GM18505 (cell line): ENCODE measurements at regions not wholly inside any gene's neighbourhood (a gene's known extent, or its start where the extent isn't known, plus 50 kb on each side); places are given as distances from the start of the nearest gene placed in this dataset.

Source experiments
- ATAC-seq: cut with Tn5 transposase; IDR thresholded peaks from one replicate; pipeline ENCODE4 v1.9.1; 2021; ENCODE audit not compliant: unreplicated experiment
- POLR2A ChIP-seq: IDR thresholded peaks from 4 replicates; pipeline ENCODE4 v1.6.1; 2011; ENCODE audit warnings: borderline replicate concordance; ENCODE audit not compliant: insufficient read depth, insufficient read length; ENCODE audit errors: extremely low read depth

DNA sequence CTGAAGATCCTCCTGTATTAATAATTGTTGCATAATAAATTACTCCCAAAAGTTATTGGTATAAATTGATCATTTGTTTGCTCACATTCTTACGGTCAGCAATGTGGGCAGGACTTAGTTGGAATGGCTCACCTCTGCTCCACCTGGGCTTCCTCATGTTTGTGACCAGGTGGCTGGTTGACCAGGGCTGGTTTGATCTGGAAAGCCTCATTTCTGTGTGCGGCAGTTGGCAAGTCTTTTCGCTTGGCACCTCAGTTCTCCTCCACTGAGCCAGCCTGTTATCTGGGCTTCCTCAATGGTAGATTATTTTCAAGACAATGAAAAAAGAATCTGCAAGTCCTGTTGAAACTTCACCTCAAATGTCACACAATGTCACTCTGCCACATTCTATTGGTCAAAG is 301.1 kb downstream of the TBL1XR1 start:
- ATAC-seq, result no peak
- no peak for TF ChIP-seq POLR2A

DNA sequence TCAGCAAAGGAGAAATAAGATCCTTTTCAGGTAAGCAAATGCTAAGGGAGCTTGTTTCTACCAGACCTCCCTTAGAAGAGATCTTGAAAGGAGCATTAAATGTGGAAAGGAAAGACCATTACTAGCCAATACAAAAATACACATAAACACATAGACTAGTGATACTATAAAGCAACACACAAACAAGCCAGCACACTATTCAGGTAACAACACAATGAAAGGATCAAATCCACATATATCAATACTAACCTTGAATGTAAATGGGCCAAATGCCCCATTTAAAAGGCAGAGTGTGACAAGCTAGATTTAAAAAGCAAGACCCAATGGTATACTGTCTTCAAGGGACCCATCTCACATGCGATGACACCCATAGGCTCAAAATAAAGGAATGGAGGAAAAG is 317.6 kb downstream of the TBL1XR1 start:
- TF ChIP-seq POLR2A, result no peak
- ATAC-seq, result no peak

GRCh38 chr3:176873261-176873660 is 324.0 kb downstream of the TBL1XR1 start:
- TF ChIP-seq POLR2A, result no peak
- no peak for ATAC-seq

DNA sequence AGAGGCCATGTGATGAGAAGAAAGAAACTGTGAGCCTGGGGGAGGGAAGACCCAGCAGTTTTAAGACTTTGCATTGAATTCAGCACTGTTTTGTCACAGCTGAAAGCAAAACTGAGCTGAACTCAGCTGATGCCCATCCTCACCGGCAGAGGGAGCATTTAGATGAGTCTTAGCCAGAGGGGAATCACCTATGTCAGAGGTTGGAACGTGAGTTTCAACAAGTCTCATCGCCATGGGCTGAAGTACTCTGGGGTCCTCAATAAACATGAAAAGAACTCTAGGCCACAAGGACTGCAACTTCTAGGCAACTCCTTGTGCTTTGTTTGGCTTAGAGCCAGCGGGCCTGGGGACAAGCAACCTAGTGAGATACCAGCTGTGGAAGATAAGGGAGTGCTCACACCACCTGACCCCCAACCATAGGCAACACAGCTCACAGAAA is 324.5 kb downstream of the TBL1XR1 start:
- ATAC-seq, result peak; percentile 98
- TF ChIP-seq POLR2A, result no peak

GRCh38 chr3:176870451-176870850 is 326.8 kb downstream of the TBL1XR1 start:
- no peak for TF ChIP-seq POLR2A
- no peak for ATAC-seq

DNA sequence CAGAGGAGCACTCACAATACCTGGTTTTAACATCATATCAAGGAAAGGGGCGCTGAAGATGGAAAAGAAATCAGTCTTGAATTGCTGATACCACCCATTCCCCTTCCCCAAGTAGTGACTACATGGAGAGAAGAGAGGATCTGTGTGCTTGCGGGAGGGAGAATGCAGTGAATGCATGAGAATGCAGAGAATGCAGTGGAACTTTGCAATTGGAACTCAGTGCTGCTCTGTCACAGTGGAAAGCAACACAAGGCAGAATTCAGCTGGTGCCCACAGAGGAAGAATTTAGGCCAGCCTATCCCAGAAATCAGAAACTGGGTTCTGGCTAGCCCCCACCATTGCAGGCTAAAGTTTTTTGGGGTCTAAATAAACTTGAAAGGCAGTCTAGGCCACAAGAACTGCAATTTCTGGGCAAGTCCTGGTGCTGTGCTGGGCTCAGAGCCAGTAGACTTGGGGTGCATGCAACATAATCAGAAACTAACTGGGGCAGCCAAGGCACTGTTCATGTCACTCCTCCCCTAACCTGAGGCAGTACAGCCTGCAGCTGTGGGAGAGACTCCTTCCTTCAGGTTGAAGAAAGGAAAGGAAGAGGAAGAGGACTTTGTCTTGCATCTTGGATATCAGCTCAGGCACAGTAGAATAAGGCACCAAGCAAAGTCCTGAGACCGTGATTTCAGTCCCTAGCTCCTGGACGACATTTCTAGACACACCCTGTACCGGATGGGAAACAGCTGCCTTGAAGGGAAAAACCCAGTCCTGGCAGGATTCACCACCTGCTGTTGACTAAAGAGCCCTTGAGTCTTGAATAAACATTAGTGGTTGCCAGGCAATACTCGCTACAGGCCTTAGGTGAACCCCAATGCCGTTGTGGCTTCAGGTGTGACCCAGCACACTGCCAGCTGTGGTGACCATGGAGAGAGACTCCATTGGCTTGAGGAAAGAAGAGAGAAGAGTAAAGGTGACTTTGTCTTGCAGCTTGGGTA is 329.3 kb downstream of the TBL1XR1 start:
- no peak for TF ChIP-seq POLR2A
- no peak for ATAC-seq

GRCh38 chr3:176861137-176861536 is 336.1 kb downstream of the TBL1XR1 start:
- ATAC-seq, result no peak
- TF ChIP-seq POLR2A, result no peak

- ATAC-seq, result no peak
These were observed 340.6 kb downstream of the TBL1XR1 start for GRCh38 chr3:176856721-176857120.

DNA sequence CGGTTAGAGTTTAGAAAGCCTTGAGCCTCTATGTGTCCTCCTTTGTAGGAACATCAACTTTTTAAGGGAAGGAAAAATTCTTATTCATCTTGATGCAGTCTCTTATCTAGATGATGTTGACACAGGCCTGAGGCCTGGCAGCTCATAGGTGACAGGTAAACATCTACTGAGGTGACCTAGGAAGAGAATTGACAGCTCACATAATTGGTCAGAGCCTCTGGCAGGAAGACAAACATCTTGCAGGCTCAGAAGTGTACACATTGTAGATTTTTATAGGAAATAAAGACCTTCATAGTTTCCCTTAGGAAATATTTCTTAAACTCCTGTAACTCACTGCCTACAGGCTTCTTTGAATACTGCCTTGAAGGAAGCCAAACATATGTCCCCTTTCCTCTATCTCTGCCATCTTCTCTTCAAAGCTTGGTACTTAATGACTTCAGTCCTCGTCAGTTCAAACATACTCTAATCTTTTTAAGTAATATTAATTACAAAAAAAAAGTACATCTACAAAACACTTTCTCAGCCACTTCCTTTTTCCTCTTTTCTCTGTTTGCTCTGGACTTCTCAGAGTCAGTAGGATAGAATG is 341.3 kb downstream of the TBL1XR1 start:
- ATAC-seq, result no peak
- no peak for TF ChIP-seq POLR2A

More at GRCh38 chr3:176856721-176857120, 340.6 kb downstream of the TBL1XR1 start:
- no peak for TF ChIP-seq POLR2A

GRCh38 chr3:176855213-176855612 is 342.1 kb downstream of the TBL1XR1 start:
- no peak for ATAC-seq
- TF ChIP-seq POLR2A, result no peak

DNA sequence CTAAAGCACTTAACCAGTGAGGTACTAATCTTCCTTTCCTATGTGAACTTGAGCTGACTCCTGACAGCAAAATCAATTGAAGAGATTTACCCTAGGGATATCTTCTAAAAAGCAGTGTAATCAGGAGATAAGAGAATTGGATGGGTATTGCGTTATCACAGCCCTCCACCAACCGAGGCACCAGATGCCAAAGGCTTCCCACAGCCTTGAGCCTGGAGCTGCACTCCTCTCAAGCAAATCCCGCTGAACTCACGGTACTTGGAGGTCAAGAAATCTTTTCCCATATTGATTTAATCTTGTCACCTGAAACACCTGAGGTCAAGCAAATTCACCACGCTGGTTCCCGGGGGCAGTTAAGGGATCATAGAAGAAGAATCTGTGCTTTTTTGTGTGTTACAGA is 346.8 kb downstream of the TBL1XR1 start:
- no peak for TF ChIP-seq POLR2A
- no peak for ATAC-seq

DNA sequence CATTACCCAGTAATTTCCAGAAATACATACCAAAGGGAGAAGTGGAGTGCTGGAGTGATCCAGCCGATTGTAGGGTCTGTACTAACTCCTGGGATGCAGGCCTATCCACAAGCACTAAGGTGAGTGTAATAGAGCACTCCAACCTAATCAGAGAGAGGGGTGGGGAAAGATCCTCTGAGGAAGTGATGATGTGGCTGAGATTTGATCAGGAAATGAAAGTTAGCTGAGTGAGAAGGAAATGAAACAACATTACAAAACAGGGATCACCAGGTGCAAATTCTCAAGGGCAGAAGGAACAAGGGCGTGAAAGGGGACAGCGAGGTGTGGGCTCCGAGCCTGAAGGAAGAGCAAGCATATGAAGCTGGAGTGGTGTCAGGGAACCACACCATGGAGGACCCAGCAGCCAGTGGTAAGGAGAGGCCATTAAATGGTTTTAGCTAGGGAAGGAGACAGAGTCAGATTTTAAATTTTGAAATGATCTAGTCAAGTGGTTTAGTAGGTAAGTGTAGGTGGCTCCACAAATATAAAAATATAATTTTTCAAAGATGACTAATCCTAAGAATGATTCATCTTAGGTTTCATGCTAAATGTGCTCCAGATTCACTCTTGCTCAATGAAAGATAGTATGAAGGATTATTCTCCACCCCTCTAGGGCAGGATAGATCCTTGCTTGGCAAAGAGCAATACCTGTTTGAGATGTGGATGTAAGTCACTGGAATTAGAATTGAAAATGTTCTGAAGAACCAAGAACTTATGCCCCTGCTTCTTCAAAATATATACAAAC is 348.7 kb downstream of the TBL1XR1 start:
- TF ChIP-seq POLR2A, result no peak

GRCh38 chr3:176842914-176843313 is 354.4 kb downstream of the TBL1XR1 start:
- no peak for ATAC-seq
- no peak for TF ChIP-seq POLR2A

More for the DNA sequence above, 348.7 kb downstream of the TBL1XR1 start:
- no peak for ATAC-seq
